ENCODE measurements at regions not wholly inside any gene's neighbourhood (a gene's known extent, or its start where the extent isn't known, plus 50 kb on each side); places are given as distances from the start of the nearest gene placed in this dataset.
A peak's percentile ranks its signal among the peaks of the same experiment; 100 is the strongest.
"Not testable (repeated sequence)": the region's sequence is repeated elsewhere in the genome, so short reads cannot be mapped to it uniquely, and the experiment has no call there.

DNA sequence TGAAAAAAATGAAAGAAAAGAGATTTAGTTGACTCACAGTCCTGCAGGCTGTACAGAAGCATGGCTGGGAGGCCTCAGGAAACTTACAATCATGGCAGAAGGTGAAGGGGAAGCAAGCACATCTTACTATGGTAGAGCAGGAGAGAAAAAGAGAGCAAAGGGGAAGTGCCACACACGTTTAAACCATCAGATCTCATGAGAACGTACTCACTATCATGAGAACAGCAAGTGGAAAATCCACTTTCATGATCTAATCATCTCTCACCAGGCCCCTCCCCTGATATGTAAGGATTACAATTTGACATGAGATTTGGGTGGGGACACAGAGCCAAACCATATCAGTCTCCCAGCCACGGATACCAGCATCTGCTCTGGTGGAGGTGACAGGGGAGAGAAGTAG lies 50.8 kb upstream of the CPOX start:
- DNase-seq (ENCODE audit: low spot score), result no peak

DNA sequence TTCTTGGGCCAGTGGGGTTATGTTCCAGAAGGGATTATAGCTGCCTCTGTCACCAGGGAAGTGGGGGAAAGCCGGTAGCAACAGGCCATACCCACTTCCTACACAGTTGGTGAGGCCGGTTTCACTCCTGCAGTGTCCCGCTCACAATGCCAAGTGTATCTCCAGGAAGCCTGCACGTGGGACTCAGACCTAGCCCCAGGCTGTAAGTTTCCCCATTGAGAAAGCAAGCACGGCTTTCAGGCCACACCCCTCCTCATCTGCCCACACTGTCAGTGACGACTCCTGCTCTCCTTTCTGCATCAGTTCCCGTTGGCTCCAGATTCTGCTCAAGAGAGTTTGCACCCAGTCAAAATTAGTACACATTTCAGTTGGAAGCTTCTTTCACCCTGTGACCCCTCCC lies 51.6 kb upstream of the CPOX start:
- DNase-seq (ENCODE audit: low spot score), result no peak

DNA sequence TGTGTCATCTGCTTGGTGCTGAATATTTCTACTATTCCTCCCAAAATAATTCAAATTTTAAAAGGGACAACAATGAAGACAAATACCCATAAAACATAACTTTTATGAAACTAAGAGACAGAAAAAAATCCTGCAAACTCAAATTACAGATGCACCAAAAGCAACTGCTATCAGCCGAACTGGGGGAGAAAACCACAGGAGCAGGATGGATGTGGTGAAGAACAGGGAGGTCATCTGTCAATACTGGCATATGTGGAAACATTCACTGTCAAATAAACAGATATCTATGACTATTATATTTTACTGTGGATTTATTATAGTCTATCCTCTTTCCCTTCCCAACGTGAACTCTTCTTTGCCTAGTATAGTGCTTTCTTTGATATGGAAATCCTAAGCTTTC lies 53.3 kb upstream of the CPOX start:
- no peak for DNase-seq (ENCODE audit: low spot score)

DNA sequence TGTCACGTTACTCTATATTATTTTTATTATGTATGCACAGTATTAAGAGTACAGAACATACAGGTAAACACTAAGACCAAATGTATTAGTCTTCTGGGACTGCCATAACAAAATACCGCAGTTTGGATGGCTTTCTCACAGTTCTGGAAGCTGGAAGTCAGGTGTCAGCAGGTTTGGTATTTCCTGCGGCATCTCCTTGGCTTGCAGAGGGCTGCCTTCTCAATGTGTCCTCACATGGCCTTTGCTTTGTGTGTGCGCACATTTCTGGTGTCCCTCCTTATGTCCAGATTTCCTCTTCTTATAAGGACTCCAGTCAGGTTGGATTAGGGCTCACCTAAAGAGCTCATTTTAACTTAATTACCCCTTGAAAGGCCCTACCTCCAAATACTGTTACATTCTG lies 53.8 kb upstream of the CPOX start:
- DNase-seq (ENCODE audit: low spot score), result no peak

DNA sequence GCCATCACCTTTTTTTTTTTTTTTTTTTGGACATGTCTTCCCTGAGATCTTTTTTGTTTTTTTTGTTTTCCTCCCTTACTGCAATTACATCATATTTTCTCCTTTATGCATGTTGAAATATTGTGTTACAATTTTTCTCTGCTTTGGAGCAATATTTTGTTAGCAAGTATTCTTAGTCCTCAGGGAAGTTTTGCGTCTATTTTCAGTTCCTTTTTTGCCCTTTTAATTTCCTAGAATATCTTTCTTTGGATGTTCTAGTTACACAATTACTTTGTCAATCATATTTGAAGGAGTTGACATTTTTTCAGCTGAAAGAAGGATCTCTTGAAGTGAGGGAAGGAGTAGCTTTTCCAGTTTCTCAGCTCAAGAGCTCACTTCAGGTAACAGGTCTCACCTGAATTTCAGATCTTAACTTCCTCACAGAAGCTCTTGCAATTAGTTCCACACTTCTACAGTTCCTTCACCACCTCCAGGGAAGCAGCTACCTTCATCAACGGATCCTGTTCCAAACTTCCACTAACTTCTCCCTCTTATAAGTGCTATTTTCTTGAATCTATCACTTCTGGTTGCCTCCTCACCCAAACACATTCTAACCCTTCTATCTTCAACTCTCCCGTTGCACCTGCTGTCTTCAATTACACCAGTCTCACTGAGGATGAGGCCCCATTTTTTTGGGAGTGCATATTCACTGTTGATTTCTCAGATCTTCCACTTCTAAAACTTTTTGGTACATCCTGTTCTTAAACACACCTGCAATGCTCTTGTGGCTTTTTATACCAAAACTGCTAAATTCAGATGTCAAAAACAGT lies 57.8 kb upstream of the CPOX start:
- DNase-seq (ENCODE audit: low spot score), result no peak

DNA sequence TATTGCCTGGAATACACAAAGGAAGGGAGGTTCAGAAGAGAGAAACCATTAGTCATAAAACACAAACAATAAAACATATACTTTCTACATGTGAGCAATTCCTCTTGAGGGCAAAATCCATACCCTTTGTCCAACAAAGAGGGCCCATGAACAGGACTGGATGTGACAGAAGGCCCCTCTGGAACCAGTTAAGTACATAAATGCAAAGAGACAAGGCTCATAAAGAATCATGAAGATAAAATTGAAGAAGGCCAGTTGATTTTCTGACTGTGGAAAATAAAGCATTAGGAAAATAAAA lies 58.3 kb upstream of the CPOX start:
- DNase-seq (ENCODE audit: low spot score), result no peak

DNA sequence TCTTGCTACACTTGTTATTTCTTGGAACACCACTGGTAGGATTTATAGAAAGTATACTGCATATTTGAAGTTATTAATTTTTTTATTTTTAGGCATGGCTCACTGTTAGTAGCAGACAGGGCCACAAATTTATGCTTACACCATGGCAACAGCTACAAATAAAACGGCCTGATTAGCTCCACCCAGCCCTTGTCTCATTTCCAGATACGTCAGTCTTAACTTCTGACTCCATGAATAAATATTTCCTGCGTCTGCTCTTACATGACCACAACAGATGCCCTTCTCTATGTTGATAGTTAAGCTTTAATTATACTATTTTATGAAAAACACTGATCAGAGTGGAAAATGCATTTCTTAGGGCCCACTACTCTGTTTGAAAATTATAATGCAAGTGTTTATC lies 62.3 kb upstream of the CPOX start:
- DNase-seq (ENCODE audit: low spot score), result no peak

DNA sequence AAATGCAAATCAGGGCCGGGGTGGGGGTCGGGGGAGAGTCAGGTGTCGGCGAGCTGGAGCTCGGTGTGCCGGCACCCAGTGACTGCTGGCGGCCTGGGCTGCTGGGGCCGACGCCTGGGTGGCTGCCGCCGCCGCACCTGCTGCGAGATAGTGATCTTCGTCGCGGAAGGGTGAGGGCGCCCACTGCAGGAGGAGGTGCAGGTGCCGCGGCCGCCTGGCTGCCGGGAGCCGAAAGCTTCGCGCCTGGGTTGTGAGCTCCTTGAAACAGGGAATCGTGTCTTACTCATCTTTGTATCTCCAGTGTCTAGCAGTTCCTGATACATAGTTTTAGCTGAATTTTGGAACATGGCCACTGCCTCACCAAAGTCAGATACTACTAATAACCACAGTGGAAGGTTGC lies 64.0 kb upstream of the CPOX start:
- DNase-seq (ENCODE audit: low spot score), result no peak

DNA sequence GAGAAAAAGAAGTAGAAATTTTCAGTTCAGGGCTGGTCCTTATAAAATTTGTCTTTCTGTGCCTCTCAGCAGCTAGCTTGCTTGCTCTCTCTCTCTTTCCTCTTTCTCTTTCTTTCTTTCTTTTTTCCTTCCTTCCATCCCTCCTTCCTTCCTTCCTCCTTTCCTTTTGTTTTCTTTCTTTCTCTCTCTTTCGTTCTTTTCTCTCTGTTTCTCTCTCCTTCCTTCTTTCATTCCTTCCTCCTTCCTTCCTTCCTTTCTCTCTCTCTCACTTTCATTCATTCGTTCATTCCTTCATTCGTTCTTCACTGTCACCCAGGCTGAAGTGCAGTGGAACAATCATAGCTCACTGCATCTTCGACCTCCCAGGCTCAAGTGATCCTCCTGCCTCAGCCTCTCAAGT lies 69.3 kb upstream of the CPOX start:
- no peak for DNase-seq (ENCODE audit: low spot score)

DNA sequence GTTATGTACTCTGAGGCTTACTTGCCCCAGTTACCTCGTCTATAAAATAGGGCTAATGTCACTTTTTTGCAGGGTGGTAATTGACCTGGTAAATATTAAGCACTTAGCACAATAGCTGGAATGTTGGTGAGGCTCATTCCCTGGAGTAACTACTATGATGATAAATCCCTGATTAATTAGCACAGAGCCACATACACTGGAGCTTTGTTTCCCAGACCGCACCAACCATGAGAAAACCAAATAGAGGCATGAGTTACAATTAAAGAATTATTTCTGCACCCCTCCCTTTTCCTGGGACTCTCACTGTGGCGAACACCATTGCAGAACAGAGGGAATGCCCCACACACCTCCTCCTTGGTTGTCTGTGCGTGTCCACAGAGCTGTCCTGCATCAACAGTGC lies 76.6 kb upstream of the CPOX start:
- no peak for DNase-seq (ENCODE audit: low spot score)

DNA sequence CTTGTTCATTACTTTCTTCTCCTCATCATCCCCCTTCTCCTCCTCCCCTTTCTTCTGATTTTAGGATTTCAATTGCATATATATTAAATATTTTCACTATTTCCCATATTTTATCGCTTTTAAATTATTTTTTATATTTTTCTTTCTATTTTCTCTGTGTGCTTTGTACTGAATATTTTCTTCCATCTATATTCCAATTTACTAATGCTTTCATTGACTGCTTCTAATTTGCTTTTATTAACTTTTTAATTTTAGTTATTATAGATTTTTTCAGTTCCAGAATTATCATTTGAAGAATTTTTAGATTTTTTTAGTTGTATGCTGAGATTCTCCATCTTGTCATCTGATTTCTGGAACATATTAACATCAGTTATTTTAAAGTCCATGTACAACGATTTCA lies 83.2 kb upstream of the ST3GAL6 start:
- no peak for DNase-seq (ENCODE audit: low spot score)

DNA sequence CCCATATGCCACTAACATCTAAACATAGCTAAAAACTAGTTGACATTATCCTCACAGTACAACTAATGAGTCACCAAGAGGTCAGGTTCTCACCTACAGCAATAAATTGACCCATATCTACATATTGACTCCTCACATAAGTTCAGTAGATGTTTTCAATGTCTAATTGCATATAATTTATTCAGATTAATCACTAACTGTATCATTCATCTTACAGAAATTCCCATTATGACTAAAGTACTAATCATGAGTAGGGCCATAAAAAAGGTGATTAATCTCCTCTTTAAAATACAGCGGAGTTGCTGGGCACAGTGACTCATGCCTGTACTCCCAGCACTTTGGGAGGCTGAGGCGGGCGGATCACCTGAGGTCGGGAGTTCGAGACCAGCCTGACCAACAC lies 82.4 kb upstream of the ST3GAL6 start:
- DNase-seq (ENCODE audit: low spot score), result peak; percentile 88

DNA sequence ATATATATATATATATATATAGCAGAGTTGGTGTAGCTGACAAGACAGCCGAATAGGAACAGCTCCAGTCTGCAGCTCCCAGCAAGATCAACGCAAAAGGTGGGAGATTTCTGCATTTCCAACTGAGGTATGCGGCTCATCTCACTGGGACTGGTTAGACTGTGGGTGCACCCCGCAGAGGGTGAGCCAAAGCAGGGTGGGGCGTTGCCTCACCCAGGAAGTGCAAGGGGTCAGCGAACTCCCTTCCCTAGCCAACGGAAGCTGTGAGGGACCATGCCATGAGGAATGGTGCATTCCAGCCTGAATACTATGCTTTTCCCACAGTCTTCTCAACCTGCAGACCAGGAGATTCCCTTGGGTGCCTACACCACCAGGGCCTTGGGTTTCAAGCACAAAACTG lies 81.7 kb upstream of the ST3GAL6 start:
- peak; percentile 63 for DNase-seq (ENCODE audit: low spot score)

DNA sequence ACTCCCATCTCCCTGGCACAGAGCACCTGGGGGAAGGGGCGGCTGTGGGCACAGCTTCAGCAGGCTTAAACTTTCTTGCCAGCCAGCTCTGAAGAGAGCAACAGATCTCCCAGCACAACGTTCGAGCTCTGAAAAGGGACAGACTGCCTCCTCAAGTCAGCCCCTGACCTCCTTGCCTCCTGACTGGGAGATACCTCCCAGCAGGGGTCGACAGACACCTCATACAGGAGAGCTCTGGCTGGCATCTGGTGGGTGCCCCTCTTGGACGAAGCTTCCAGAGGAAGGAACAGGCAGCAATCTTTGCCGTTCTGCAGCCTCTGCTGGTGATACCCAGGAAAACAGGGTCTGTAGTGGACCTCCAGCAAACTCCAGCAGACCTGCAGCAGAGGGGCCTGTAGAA lies 80.7 kb upstream of the ST3GAL6 start:
- DNase-seq (ENCODE audit: low spot score), result not testable (repeated sequence)

DNA sequence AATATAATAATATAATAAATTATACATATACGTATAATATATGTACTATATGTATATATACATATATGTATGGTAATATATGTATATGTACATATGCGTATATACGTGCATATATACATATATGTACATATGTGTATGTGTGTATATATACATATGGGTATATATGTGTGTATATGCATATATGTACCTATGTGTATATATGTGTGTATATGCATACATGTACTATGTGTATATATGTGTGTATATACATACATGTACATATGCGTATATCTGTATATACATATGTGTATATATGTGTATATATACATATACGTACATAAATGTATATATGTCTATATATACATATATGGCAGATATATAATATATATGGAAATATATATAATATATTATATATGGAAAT lies 74.8 kb upstream of the ST3GAL6 start:
- no peak for DNase-seq (ENCODE audit: low spot score)

DNA sequence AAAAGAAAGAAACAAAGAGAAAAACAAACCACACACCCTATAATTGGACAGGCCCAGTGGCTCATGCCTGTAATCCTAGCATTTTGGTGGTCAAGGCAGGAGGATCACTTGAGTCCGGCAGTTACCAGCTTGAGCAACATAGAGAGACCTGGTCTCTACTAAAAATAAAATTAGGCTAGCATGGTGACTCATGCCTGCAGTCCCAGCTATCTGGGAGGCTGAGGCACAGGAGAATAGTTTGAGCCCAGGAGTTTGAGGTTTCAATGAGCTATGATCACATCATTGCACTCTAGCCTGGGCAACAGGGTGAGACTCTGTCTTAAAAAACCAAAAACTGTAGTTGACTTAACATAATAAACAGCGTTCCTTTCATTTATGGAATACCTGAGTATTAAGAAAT lies 72.3 kb upstream of the ST3GAL6 start:
- peak; percentile 42 for DNase-seq (ENCODE audit: low spot score)

DNA sequence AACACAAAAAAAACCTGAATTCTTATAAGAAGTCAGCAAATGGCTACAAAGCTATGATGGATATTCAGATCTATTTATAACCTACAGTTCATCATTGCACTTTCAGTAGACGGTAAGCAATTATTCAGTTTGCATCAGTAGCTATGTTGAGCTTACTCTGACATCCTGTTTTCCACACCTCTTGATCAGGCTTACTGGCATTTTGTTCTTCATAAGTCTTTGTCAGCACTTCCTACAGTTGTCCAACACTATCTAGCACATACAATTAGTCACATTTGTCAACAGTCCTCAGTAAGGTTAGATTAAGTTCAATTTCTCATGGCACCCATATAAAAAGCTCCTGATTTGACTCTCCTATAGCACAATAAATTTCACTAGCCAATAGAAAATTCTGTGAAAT lies 71.2 kb upstream of the ST3GAL6 start:
- no peak for DNase-seq (ENCODE audit: low spot score)

DNA sequence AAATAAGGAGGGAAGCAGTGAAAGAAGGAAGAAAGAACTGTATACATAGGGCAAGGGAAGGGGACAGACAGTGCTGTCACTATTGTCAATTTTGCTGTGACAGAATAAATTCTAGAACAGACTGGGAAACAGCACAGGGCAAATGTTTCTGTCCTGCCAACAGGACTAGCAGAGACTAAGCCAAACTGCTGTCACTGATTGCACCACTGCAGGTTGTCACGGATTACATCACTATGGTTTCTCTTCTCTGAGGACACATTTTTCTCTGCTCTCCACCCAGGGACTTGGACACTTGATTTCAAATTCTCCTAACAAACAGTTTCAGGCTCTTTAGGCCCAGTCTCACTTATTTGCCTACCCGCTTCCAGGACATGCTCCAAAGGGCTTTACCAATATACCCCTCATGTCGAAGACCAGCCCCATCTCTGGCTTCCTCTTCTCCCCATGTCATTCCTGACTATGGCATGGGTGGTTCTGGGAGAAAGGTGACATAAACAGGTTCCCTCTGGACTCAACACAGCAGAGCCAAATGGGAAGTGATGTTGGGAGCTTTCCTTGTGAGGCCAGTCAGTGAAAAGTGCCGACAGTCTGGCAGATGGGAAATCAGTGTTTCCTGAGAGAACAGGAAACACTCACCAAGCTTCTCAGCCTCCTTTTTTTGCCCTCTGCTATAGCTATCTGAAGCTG lies 70.2 kb upstream of the ST3GAL6 start:
- no peak for DNase-seq (ENCODE audit: low spot score)

DNA sequence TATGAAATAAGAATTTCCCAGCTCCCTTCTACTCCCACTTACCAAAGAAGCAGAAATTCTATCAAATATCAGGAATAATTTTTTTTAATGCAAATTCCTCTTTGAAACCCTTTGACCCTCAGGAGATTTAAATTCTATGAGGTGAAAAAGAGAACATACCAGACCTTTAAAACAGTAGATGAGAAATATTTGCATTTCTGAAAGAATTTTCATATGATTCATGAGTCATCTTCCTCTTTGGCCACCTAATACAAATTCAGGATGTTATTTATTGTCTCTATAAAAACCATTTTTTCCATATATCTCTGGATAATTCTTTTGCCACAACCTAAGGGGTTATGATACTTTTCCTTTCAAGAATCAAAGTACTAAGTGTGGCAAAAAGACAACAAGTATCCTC lies 67.3 kb upstream of the ST3GAL6 start:
- DNase-seq (ENCODE audit: low spot score), result peak; percentile 38

DNA sequence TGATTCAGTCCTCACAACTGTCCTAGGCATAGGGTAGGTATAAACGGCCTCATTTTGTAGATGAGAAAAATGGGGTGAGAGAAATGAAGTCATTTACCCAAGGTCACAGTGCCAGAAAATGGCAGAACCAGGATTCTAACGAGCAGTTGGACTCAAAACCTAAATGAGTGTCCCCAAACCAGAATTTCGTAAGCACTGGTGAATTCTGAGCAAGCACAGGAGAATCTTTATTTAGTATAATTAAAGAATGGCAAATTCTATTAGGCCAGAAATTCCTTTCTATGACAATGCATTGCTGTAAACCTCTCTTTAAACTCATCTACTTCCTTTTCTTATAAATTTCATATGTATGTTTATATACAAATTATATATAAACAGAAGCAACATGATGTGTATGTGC lies 66.8 kb upstream of the ST3GAL6 start:
- not testable (repeated sequence) for DNase-seq (ENCODE audit: low spot score)

DNA sequence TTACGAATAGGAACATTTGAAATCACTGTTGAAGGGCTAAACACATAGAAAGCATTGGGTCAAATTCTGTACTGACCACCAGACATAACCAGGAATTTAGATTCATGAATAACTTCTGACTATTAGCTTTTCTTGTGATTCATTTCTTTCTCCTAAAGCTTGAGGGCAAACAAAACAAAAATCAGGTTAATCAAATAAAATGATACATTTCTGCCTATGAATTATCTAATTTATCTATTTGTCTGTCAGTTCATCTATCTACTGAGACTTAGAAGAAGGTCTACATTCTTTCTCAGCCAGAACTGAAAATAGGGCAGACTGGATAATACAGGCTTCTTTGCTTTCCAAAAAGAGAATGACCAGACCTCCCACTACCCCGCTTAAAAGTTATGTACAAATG lies 65.9 kb upstream of the ST3GAL6 start:
- no peak for DNase-seq (ENCODE audit: low spot score)

DNA sequence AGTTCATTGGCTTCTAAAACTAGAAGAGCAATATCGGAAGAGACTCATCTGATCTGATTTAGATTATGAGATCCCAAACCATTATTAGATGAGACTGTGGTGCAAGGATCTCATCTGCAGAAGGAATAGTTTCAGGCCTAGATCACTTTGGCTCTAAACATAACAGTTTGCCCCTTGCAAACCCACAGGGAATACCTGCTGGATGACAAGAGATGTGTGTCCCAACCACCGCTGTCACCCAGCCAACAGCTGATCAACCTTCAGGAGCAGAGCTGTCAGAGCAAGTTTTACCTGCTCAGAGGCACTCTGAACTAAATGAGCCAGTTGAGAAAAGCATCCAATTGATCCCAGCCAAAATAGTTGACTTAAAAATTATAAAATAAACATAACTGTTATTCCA lies 64.0 kb upstream of the ST3GAL6 start:
- no peak for DNase-seq (ENCODE audit: low spot score)

DNA sequence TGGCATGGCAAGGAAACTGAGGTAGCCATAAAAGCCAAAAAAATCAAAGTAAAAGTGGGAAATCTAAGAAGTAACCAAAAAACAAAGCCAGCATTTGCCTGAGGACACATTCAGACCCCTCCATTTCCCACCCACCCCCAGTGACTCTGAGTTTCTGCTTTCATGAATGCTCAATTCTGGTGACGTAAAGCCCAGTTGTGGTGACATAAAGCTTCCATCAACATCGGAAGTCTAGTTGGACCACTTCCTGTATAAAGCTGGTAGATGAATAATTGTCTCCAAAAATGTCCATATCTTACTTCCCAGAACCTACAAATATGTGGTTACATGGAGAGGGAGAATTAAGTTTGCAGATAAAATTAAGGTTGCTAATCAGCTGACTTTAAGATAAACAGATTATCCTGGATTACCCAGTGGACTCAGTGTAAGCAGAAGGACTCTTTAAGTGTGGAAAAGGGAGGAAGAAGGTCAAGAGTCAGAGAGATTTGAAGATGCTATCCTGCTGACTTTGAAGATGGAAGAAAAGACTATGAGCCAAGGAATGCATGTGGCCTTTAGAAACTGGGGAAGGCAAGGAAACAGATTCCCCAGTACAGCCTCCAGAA lies 62.0 kb upstream of the ST3GAL6 start:
- no peak for DNase-seq (ENCODE audit: low spot score)

DNA sequence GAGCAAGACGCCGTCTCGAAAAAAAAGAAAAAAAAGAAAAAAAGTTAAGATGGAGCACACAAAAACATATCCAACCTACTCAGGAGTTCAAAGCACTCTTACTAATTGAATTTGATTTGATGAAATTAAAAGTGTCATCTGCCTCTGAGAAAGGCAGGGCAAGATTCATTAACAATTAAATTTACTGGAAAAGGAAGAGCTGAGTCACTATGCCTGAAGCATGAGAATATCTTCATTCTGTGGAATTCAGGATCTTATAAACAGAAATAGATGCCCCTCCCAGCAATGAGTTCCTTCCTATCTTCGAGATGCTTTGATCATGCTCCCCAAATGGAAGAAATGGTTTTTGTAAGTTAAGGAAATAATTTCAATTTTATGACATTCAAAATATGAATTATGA lies 61.0 kb upstream of the ST3GAL6 start:
- peak; percentile 71 for DNase-seq (ENCODE audit: low spot score)
